ENCODE measurements at regions not wholly inside any gene's neighbourhood (a gene's known extent, or its start where the extent isn't known, plus 50 kb on each side); places are given as distances from the start of the nearest gene placed in this dataset.

DNA sequence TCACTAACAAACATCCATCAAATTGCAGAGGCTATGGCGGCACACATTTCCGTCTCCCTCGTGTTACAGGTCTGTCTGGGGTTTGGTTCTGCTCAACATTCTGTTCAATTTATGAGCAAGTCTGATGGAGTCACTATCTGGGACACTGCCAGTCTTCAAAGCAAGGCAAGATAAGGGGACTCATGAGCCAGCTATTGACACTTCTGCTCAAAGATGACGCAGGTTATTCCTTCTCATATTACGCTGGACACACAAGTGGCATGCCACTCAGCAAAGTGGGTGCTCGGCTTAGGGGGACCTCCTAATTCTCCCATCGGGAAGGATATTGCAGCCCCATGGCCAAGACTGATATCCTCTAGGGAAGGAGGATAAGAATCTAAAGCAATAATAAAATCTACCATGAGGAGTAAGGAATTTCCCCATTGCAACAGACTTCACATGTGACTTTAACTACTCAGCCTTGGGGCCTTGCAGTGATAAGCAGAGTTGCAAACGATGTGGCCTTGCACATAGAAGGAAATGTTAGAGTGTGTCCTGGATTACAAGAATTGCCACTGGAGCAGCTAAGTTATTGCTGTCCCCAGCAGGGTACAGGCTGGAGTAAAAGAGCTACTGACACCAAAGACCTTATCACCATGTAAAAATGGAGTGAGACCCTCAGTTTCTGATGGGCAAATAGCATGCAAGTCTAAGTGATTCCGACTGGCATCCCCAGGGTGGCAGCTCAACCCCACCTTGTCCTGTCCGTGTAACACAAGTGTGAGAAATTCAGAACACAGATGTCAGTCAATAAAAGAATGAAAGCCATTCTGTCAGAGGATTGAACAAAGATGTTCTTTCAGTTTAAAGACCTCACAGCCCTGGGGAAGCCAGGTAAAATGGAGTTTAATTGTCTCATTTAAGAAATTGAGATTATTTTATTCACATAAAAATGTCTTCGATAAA lies 306.1 kb downstream of the IRS2 start:
- H3K9me2 ChIP-seq (ENCODE audit: low read depth, low read length) = no peaks in the 10 kb centered on the region
- H3K9ac ChIP-seq (ENCODE audit: low read length) = no peak overlapping the region
- no peak overlapping the region for H3K4me2 ChIP-seq (ENCODE audit: low read length)
- H3K9me3 ChIP-seq (ENCODE audit: low read length) = no peaks in the 10 kb centered on the region
- no peaks in the 10 kb centered on the region for H3F3A ChIP-seq (ENCODE audit: insufficient read depth, low read length)
- H3K4me3 ChIP-seq (ENCODE audit: low read depth, low read length, poor library complexity, severe bottlenecking) = no peak overlapping the region
- H3K4me1 ChIP-seq (ENCODE audit: insufficient read depth, low read length, severe bottlenecking) = no peaks in the 10 kb centered on the region
- no peak overlapping the region for H2AFZ ChIP-seq (ENCODE audit: low read length)
- no peaks in the 10 kb centered on the region for H3K79me2 ChIP-seq (ENCODE audit: insufficient read depth, low read length)
- no peak overlapping the region for H3K27ac ChIP-seq (ENCODE audit: low read depth, low read length, poor library complexity, severe bottlenecking)
- H4K20me1 ChIP-seq (ENCODE audit: insufficient read depth, low read length) = no peaks in the 10 kb centered on the region
- H3K27me3 ChIP-seq (ENCODE audit: insufficient read depth, low read length) = peaks cover 3% of the 10 kb centered on the region; the same call in 1 of the 2 replicates
- H3K36me3 ChIP-seq (ENCODE audit: insufficient read depth, low read length) = no peaks in the 10 kb centered on the region
- TF ChIP-seq, protein P1, sequence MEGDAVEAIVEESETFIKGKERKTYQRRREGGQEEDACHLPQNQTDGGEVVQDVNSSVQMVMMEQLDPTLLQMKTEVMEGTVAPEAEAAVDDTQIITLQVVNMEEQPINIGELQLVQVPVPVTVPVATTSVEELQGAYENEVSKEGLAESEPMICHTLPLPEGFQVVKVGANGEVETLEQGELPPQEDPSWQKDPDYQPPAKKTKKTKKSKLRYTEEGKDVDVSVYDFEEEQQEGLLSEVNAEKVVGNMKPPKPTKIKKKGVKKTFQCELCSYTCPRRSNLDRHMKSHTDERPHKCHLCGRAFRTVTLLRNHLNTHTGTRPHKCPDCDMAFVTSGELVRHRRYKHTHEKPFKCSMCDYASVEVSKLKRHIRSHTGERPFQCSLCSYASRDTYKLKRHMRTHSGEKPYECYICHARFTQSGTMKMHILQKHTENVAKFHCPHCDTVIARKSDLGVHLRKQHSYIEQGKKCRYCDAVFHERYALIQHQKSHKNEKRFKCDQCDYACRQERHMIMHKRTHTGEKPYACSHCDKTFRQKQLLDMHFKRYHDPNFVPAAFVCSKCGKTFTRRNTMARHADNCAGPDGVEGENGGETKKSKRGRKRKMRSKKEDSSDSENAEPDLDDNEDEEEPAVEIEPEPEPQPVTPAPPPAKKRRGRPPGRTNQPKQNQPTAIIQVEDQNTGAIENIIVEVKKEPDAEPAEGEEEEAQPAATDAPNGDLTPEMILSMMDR (IDR thresholded peaks at IDR 0.05; ENCODE audit: low read length) = no peak
- no peak for TF ChIP-seq EZH2 (IDR thresholded peaks at IDR 0.05; ENCODE audit: borderline replicate concordance, low read length)

GRCh38 chr13:109479534-109479933 lies 306.8 kb downstream of the IRS2 start:
- Histone ChIP-seq H3K79me2 (ENCODE audit: insufficient read depth, low read length) (no peaks in the 10 kb centered on the region), H2AFZ (ENCODE audit: low read length) (no peak overlapping the region), H3K36me3 (ENCODE audit: insufficient read depth, low read length) (no peaks in the 10 kb centered on the region), H3K9ac (ENCODE audit: low read length) (no peak overlapping the region), H3K27ac (ENCODE audit: low read depth, low read length, poor library complexity, severe bottlenecking) (no peak overlapping the region), H3F3A (ENCODE audit: insufficient read depth, low read length) (no peaks in the 10 kb centered on the region), H3K4me1 (ENCODE audit: insufficient read depth, low read length, severe bottlenecking) (no peaks in the 10 kb centered on the region), H3K4me2 (ENCODE audit: low read length) (no peak overlapping the region), H3K9me3 (ENCODE audit: low read length) (no peaks in the 10 kb centered on the region), H3K9me2 (ENCODE audit: low read depth, low read length) (no peaks in the 10 kb centered on the region), H3K4me3 (ENCODE audit: low read depth, low read length, poor library complexity, severe bottlenecking) (no peak overlapping the region), H4K20me1 (ENCODE audit: insufficient read depth, low read length) (no peaks in the 10 kb centered on the region), H3K27me3 (ENCODE audit: insufficient read depth, low read length) (peaks cover 3% of the 10 kb centered on the region)
- TF ChIP-seq, protein P1 (IDR thresholded peaks at IDR 0.05; ENCODE audit: low read length) = no peak
- no peak for TF ChIP-seq EZH2 (IDR thresholded peaks at IDR 0.05; ENCODE audit: borderline replicate concordance, low read length)

- no peak overlapping the region for H3K4me3 ChIP-seq (ENCODE audit: low read depth, low read length, poor library complexity, severe bottlenecking)
- no peak overlapping the region for H3K4me2 ChIP-seq (ENCODE audit: low read length)
- H4K20me1 ChIP-seq (ENCODE audit: insufficient read depth, low read length) = no peaks in the 10 kb centered on the region
- no peaks in the 10 kb centered on the region for H3K9me2 ChIP-seq (ENCODE audit: low read depth, low read length)
- no peaks in the 10 kb centered on the region for H3K9me3 ChIP-seq (ENCODE audit: low read length)
- no peak overlapping the region for H2AFZ ChIP-seq (ENCODE audit: low read length)
- H3K9ac ChIP-seq (ENCODE audit: low read length) = no peak overlapping the region
- no peaks in the 10 kb centered on the region for H3K4me1 ChIP-seq (ENCODE audit: insufficient read depth, low read length, severe bottlenecking)
- H3K36me3 ChIP-seq (ENCODE audit: insufficient read depth, low read length) = no peaks in the 10 kb centered on the region
- no peak overlapping the region for H3K27ac ChIP-seq (ENCODE audit: low read depth, low read length, poor library complexity, severe bottlenecking)
- no peaks in the 10 kb centered on the region for H3K79me2 ChIP-seq (ENCODE audit: insufficient read depth, low read length)
- no peaks in the 10 kb centered on the region; the same call in none of the 2 replicates for H3K27me3 ChIP-seq (ENCODE audit: insufficient read depth, low read length)
- TF ChIP-seq EZH2 (IDR thresholded peaks at IDR 0.05; ENCODE audit: borderline replicate concordance, low read length) = no peak
- TF ChIP-seq, protein P1 (IDR thresholded peaks at IDR 0.05; ENCODE audit: low read length) = no peak
- no peaks in the 10 kb centered on the region for H3F3A ChIP-seq (ENCODE audit: insufficient read depth, low read length)
These were observed 310.4 kb downstream of the IRS2 start for GRCh38 chr13:109476001-109476400.
